RWPE1 (cell line): ENCODE measurements at regions not wholly inside any gene's neighbourhood (a gene's known extent, or its start where the extent isn't known, plus 50 kb on each side); places are given as distances from the start of the nearest gene placed in this dataset.

Experiments
- CTCF ChIA-PET: fragments of 350-600 bp; sonication (Branson Sonifier 250); formaldehyde crosslinking; extraction: SDS; loops from one replicate; lab custom pipeline; 2021; lab: Yijun Ruan, JAX
- POLR2A ChIA-PET: fragments of 400-600 bp; formaldehyde crosslinking; extraction: SDS; loops from one replicate; lab custom pipeline; 2020; ENCODE audit warnings: antibody characterized with exemption; ENCODE audit not compliant: low non-redundant PET; lab: Yijun Ruan, JAX
- DNase-seq: peaks from one replicate; pipeline ENCODE4 v3.0.0; 2012; ENCODE audit warnings: low spot score
- H3K27ac ChIP-seq: fragments of 450-650 bp; 2 replicates; pipeline ENCODE4 v1.5.1; 2017
- TF ChIP-seq, protein P1 (sequence below): fragments of 450-650 bp; conservative IDR thresholded peaks from 2 replicates; pipeline ENCODE4 v1.5.1; 2017; ENCODE audit warnings: low read depth, mild to moderate bottlenecking

DNA sequence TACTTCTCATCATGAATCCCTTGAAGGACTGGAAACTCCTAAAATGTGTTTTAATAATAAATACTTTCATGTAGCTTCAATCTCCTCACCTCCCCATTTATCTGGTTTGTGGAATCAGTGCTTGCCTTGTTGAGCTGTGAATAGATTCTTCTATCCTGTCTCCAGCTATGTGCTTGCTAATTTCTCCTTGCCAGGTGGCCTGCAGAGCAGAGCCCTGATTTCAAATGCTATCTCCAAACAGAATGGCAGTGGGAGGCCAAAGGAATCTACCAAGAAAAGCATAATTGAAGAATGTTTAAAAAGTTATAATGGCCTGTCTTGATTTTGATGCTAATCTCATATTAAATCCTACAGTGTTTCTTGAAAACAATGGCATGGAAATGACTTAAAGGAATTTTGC, 309.3 kb upstream of the CHORDC1 start:
- no peak for DNase-seq
- POLR2A ChIA-PET = no interaction called here
- CTCF ChIA-PET = interaction anchor here (0.6 to 0.9 kb wide), 2 partner anchors 15 to 108 kb away, joined by 3 to 6 read pairs; no protein-coding TSS in a partner anchor
- TF ChIP-seq, protein P1, sequence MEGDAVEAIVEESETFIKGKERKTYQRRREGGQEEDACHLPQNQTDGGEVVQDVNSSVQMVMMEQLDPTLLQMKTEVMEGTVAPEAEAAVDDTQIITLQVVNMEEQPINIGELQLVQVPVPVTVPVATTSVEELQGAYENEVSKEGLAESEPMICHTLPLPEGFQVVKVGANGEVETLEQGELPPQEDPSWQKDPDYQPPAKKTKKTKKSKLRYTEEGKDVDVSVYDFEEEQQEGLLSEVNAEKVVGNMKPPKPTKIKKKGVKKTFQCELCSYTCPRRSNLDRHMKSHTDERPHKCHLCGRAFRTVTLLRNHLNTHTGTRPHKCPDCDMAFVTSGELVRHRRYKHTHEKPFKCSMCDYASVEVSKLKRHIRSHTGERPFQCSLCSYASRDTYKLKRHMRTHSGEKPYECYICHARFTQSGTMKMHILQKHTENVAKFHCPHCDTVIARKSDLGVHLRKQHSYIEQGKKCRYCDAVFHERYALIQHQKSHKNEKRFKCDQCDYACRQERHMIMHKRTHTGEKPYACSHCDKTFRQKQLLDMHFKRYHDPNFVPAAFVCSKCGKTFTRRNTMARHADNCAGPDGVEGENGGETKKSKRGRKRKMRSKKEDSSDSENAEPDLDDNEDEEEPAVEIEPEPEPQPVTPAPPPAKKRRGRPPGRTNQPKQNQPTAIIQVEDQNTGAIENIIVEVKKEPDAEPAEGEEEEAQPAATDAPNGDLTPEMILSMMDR = no peak
- no peak overlapping the region for H3K27ac ChIP-seq

DNA sequence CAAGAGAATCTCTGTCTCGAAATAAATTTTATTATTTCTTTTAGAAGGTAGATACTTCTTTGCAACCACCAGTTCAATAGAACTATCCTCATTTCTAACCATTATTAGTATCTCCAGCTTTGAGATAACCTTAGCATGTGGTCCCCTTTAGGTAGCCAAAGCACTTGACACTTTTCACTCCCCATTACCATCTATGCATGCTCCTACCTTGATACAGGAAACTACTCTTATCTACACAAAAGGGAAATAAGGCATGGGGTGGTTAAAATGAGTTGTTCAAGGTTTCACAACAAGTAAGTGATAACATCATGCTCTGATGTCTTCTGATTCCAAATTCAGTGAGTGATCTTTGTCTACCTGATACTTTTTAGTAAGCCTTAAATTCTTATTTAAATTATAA, 308.2 kb upstream of the CHORDC1 start:
- TF ChIP-seq, protein P1 = no peak
- no peak overlapping the region for H3K27ac ChIP-seq
- CTCF ChIA-PET = no interaction called here
- no peak for DNase-seq
- POLR2A ChIA-PET = no interaction called here

GRCh38 chr11:90525962-90526361, 303.1 kb upstream of the CHORDC1 start:
- DNase-seq = no peak
- CTCF ChIA-PET = no interaction called here
- POLR2A ChIA-PET = no interaction called here
- no peak overlapping the region for H3K27ac ChIP-seq
- TF ChIP-seq, protein P1 = no peak

GRCh38 chr11:90512846-90513245, 290.0 kb upstream of the CHORDC1 start:
- DNase-seq = no peak
- POLR2A ChIA-PET = no interaction called here

DNA sequence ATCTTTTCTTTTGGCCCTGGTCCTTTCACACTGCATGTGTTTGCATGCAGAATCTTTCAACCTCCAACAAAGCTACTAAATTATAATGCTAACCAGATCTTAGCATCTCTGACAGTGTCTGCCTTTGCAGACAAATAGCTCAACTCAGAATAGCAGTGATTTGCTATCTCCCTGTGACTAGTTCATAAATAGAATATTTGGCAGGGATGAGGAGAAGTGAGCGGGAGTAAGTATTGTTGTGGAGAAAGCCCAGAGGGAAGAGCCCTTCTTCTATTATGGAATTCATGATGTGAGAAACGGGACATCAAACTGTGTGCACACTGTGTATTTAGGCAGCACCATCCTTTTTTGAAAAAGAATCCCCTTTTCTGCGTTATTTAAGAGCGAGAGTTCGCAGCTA, 288.0 kb upstream of the CHORDC1 start:
- no peak overlapping the region for H3K27ac ChIP-seq
- ChIA-PET POLR2A (no interaction called here), CTCF (no interaction called here)
- no peak for DNase-seq
- TF ChIP-seq, protein P1 = no peak

More at GRCh38 chr11:90512846-90513245, 290.0 kb upstream of the CHORDC1 start:
- H3K27ac ChIP-seq = no peak overlapping the region
- TF ChIP-seq, protein P1 = no peak
- CTCF ChIA-PET = no interaction called here

GRCh38 chr11:90500922-90501568, 278.2 kb upstream of the CHORDC1 start:
- no peak overlapping the region for H3K27ac ChIP-seq
- CTCF ChIA-PET = no interaction called here
- POLR2A ChIA-PET = no interaction called here
- TF ChIP-seq, protein P1 = no peak
- no peak for DNase-seq
